Kidney epithelial cell (primary cell): ENCODE measurements at regions not wholly inside any gene's neighbourhood (a gene's known extent, or its start where the extent isn't known, plus 50 kb on each side); places are given as distances from the start of the nearest gene placed in this dataset.

Source experiments
- DNase-seq: peaks from one replicate; pipeline ENCODE4 v3.0.0-alpha.2; 2010; ENCODE audit warnings: low read depth
- H3K27me3 ChIP-seq: 2 replicates; pipeline ENCODE4 v1.6.0; 2011; ENCODE audit warnings: low read length; ENCODE audit not compliant: control insufficient read depth, insufficient read depth
- H3K36me3 ChIP-seq: 2 replicates; pipeline ENCODE4 v1.5.1; 2011; ENCODE audit warnings: low read length; ENCODE audit not compliant: control insufficient read depth, insufficient read depth
- H3K4me3 ChIP-seq: 2 replicates; pipeline ENCODE4 v1.5.1; 2011; ENCODE audit warnings: low read depth, mild to moderate bottlenecking, control low read depth, low read length
- TF ChIP-seq, protein P1 (sequence below): IDR thresholded peaks from 2 replicates; pipeline ENCODE4 v1.5.1; 2011; ENCODE audit warnings: mild to moderate bottlenecking, moderate library complexity, low read length, control low read depth, inconsistent platforms; ENCODE audit not compliant: insufficient read depth, poor library complexity, severe bottlenecking

DNA sequence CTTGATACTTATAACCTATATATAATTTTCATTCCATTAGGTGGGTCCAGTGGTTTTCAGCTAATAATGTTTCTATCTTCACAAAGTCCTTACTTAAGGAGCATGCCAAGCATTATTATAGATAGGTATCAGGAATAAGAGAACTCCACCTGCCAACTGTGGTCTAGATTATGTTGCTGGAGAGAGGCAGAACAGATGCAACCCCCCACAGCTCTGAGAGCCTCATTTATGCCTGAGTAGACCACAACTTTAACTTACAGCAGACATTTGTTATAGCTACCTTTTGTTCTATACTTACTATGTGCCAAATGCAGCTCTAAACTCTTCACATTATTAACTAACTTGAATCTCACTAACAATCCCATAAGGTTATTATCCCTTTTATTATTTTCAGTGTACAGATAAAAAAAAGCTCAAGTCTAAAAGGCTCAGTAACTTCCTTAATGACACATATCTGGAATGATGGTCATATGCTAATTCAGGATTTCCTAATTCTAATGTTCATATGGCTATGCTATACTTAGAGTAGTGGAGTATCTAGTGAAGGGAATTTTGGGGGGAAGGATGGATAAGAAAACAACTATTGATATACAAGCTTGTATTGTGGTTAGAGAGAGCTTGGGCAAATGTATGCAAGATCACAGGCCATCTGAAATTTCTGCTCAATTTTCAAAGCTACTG lies 119.1 kb upstream of the RND3 start:
- no peak for DNase-seq
- Histone ChIP-seq H3K4me3 (no peak overlapping the region), H3K27me3 (no peaks in the 10 kb centered on the region), H3K36me3 (no peaks in the 10 kb centered on the region)
- TF ChIP-seq, protein P1, sequence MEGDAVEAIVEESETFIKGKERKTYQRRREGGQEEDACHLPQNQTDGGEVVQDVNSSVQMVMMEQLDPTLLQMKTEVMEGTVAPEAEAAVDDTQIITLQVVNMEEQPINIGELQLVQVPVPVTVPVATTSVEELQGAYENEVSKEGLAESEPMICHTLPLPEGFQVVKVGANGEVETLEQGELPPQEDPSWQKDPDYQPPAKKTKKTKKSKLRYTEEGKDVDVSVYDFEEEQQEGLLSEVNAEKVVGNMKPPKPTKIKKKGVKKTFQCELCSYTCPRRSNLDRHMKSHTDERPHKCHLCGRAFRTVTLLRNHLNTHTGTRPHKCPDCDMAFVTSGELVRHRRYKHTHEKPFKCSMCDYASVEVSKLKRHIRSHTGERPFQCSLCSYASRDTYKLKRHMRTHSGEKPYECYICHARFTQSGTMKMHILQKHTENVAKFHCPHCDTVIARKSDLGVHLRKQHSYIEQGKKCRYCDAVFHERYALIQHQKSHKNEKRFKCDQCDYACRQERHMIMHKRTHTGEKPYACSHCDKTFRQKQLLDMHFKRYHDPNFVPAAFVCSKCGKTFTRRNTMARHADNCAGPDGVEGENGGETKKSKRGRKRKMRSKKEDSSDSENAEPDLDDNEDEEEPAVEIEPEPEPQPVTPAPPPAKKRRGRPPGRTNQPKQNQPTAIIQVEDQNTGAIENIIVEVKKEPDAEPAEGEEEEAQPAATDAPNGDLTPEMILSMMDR = no peak

DNA sequence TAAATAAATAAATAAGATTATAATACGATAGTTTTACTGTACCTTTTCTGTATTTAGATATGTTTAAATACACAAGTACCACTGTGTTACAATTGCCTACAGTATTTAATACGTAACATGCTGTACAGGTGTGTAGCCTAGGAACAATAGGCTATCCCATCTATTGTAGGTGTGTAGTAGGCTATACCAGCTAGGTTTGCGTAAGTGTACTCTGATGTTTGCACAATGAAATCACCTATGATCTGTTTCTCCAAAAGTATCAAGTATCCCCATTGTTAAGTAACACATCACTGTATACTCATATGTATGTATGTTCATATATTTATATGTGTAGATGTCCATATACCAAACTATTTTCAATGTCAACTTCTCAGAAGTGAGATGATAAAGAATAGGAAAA lies 118.2 kb upstream of the RND3 start:
- Histone ChIP-seq H3K27me3 (no peaks in the 10 kb centered on the region), H3K4me3 (no peak overlapping the region), H3K36me3 (no peaks in the 10 kb centered on the region)
- DNase-seq = no peak
- TF ChIP-seq, protein P1 = no peak

DNA sequence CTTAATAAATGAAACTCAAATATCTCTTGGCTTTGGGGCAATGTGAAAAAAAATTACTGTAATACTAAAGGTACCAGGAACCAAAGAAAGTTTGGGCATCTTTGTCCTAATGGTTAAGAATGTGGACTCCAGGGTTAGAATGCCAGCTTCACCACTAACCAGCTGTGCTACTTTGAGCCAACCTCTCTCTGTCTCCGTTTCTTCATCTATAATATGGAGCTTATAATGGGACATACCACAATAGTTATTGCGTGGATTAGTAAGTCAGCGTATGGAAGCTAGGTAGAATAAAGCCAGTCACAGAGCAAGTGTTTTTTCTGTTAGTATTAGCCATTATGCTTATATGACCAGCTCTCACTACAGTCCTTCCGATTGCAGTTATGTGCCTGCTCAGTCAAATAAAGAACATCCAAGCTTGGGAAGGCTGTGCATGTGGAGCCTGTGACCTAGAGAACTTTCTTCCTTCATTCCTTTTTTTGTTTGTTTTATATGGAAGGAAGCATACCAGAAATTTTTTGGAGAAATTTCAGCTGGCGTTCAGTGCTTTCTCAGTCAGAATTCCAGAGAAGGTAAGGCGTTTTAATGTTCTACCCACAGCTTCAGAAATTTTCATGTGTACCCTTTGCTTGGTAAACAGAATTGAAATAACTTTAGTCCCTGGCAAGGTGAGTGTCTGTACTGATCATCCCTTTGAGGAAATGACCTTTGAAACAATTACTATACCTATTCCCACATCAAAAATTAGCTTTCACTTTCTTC lies 114.0 kb upstream of the RND3 start:
- Histone ChIP-seq H3K36me3 (no peaks in the 10 kb centered on the region), H3K27me3 (no peaks in the 10 kb centered on the region), H3K4me3 (no peak overlapping the region)
- no peak for DNase-seq
- TF ChIP-seq, protein P1 = no peak

DNA sequence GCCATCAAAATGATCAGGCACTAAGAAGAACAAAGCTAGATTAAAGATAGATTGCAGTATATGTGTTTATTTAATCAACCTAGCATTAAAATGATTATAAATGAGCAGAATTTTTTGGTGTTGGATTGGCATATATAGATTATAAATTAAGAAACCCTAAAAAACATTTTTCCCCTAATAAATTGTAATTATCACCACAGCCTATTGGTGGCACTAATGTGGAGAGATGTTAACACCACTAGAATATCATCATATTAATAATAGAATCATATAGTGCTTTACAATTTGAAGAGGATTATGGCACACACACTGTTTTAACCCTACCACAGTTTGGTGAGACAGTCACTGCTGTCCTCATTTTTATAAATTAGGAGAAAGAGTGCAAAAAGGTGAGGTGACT lies 112.4 kb upstream of the RND3 start:
- TF ChIP-seq, protein P1 = no peak
- Histone ChIP-seq H3K4me3 (no peak overlapping the region), H3K36me3 (no peaks in the 10 kb centered on the region)

DNA sequence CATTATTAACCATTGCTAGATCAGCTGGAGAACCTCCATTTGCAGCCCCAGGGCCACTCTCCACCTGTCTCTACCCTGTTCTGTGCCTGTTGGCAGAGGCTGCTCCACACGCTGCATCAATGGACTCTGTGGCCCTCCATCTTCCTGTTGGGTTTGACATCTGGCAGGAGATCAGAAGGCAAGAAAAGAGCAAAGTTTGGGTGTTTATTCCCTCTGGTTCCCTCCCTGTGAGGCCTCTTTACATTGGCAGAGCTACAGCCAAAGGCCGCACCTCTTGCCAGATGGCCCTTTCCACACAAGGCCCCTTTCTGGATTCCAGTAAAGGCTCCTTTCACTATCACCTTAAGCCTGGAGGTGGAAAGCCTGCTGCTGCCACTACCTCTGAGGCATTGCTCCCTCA lies 110.9 kb upstream of the RND3 start:
- H3K4me3 ChIP-seq = no peak overlapping the region
- no peaks in the 10 kb centered on the region for H3K36me3 ChIP-seq
- no peak for DNase-seq
- no peaks in the 10 kb centered on the region for H3K27me3 ChIP-seq
- TF ChIP-seq, protein P1 = no peak

More for the DNA sequence above, 112.4 kb upstream of the RND3 start:
- no peak for DNase-seq
- no peaks in the 10 kb centered on the region for H3K27me3 ChIP-seq
